AG09319 (cell line): ENCODE measurements at regions not wholly inside any gene's neighbourhood (a gene's known extent, or its start where the extent isn't known, plus 50 kb on each side); places are given as distances from the start of the nearest gene placed in this dataset.

Experiments used
- DNase-seq: peaks from one replicate; pipeline ENCODE4 v3.0.0-alpha.2; 2010; ENCODE audit warnings: low read depth; ENCODE audit errors: extremely low read depth
- TF ChIP-seq, protein P1 (sequence below): IDR thresholded peaks from 2 replicates; pipeline ENCODE4 v1.5.1; 2011; ENCODE audit warnings: low read depth, mild to moderate bottlenecking, inconsistent platforms, low read length, moderate library complexity

DNA sequence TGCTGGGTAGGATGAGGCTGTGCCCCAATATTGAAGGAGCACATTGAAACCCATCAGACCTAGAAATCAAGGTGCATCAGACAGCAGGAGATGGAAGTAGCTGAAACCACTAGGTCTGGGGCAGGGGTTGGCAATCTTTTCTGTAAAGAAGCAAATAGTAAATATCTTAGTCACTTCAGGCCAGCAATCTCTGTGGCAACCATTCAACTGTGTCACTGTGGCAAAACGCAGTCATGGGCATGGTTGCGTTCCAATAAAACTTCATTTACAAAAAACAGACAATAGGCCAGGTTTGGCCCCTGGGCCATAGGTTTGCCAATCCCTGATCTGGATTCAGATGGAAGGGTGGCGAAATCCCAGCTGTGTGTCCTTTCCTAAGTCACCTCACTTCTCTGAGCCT, 397.3 kb downstream of the MED13L start:
- no peak for DNase-seq
- TF ChIP-seq, protein P1, sequence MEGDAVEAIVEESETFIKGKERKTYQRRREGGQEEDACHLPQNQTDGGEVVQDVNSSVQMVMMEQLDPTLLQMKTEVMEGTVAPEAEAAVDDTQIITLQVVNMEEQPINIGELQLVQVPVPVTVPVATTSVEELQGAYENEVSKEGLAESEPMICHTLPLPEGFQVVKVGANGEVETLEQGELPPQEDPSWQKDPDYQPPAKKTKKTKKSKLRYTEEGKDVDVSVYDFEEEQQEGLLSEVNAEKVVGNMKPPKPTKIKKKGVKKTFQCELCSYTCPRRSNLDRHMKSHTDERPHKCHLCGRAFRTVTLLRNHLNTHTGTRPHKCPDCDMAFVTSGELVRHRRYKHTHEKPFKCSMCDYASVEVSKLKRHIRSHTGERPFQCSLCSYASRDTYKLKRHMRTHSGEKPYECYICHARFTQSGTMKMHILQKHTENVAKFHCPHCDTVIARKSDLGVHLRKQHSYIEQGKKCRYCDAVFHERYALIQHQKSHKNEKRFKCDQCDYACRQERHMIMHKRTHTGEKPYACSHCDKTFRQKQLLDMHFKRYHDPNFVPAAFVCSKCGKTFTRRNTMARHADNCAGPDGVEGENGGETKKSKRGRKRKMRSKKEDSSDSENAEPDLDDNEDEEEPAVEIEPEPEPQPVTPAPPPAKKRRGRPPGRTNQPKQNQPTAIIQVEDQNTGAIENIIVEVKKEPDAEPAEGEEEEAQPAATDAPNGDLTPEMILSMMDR = no peak

DNA sequence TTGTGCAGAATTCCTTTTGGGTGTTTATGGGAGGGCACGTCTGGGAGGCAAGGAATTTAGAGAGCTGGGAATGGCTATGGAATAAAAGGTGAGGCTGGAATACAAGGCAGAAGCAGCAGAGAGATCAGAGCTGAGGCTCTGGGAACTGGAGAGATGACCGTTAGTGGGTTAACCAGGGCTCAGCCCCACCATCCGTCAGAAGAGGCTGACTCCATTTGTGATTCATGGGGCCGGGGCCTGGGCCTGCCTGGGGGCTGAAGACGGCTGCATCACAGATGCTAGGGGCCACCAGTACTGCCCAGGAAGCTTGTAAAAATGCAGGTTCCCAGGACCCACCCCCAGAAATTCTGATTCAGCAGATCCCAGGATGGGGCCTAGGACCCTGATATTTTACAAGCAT, 398.1 kb downstream of the MED13L start:
- TF ChIP-seq, protein P1 = no peak
- no peak for DNase-seq

DNA sequence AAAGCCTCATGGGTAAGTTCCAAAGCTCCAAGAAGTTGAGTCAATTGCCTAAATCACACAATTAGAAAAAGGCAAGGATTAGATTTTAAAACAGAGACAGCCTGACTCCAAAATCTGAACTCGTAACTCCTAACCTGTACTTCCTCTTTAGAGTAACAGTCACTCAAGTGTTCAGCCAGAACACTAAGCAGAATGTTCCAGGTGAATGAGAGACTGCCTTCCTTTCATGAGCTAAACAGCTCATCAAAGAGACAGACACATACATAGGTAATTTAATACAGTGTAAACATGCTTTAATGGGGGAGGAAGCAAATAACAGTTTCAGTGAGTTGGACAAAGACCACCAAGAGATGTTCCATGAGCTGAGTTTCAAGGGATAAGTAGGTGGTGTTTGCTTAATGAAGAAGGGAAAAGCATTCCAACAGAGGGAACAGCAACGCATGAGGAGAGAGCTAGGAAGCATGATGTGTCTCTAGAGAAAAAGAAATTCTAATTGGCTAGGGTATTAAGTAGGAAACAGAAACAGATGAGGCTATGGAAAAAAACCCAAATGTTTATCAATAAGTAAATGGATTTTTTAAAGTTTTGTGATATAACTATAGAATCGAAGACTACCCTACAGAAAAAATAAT, 403.9 kb downstream of the MED13L start:
- no peak for DNase-seq
- TF ChIP-seq, protein P1 = no peak

DNA sequence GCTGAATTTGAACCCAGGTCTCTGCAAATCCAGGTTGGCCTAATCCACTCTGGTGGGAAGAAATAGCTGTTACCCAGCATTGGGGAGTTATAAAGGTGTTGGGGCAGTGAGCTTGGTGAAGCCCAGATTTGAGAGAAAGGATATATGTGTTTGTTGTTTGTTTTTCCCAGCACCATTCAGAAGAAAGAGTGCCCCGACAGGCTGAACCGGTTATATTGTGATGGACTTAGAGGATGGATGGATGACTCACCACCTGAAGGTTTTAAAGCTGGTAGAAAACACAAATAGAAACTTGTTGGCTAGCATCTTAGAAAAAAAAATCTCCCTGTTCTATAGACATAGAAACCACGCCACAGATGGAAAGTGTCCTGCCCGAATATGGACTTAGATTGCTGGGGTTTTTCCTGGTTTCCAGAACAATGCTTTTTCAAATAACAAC, 404.6 kb downstream of the MED13L start:
- TF ChIP-seq, protein P1 = no peak

DNA sequence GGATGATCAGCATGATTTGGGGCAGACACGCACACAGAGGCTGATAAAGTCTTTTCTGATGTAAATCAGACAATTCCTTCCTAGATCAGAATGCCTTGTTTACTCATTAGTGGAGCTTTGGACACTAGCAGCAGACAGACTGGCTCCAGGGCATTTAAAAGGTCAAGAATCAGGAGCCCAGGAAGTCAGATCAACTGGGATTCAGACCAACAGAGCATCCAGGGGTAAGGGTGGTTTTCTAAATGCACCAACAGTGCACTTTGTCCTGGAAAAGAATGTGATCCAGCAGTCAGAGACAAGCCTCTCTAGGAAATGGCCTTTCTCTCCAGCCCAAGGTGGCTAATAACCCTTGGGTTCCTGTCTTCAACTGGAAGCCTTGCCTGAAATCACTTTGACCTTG, 405.3 kb downstream of the MED13L start:
- DNase-seq = no peak
- TF ChIP-seq, protein P1 = no peak

More for the DNA sequence above, 404.6 kb downstream of the MED13L start:
- no peak for DNase-seq

DNA sequence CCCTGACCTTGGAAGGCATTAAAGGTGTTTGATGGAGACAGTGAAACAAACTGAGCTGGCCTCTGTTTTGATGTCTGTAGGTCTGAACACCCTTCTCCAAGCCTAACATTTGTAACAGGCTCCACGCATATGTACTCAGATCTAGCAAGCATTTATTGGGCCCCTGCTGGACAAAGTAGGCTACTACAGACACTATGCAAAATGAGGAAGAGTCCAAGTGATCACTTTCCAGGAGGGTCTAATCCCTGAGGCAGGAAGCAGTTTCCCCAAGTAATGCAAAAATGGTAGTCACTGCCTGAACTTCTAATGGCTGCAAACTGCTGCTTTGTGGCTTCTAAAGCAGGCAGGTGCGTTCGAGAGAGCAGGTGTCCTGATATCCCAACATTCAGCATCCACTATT, 405.8 kb downstream of the MED13L start:
- TF ChIP-seq, protein P1 = peak; percentile 51
- DNase-seq = peak; percentile 3

DNA sequence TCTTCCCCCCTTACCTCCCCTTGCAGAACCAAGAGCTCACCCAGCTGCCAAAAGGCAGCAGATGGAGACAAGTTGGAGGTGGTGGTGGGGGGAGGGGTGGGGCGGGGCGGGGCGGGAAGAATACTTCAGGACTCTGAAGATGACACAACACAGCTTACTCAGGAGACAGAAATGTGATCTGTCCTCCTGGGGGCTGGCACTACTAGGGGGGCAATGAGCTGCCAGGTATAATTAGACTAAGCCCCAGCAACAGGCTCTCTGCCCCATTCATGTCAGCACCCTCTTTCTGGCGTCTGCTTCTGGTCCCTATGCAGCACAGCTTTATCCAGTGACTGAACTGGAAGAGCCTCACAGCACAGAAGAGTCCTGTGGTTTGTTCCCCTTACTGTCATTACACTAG, 407.0 kb downstream of the MED13L start:
- TF ChIP-seq, protein P1 = no peak
- DNase-seq = no peak
